HL-60 (cell line): ENCODE measurements at regions not wholly inside any gene's neighbourhood (a gene's known extent, or its start where the extent isn't known, plus 50 kb on each side); places are given as distances from the start of the nearest gene placed in this dataset.

Experiments used
- DNase-seq, 2 experiments: peaks; one replicate each; pipeline ENCODE4 v3.0.0-alpha.2; 2010 to 2020; ENCODE audit warnings: low read depth in 1 of 2, low spot score in 1 of 2
- H3K27ac ChIP-seq: fragments of 250-450 bp; sonication (Bioruptor Pico); replicated peaks from 2 replicates; pipeline ENCODE4 v1.5.1; 2020; ENCODE audit warnings: mild to moderate bottlenecking, moderate library complexity
- H3K27me3 ChIP-seq: fragments of 250-450 bp; sonication (Bioruptor Pico); 2 replicates; pipeline ENCODE4 v1.5.1; 2021; ENCODE audit warnings: mild to moderate bottlenecking, moderate library complexity; ENCODE audit not compliant: insufficient read depth, poor library complexity, severe bottlenecking
- H3K4me3 ChIP-seq: replicated peaks from 2 replicates; pipeline ENCODE4 v1.5.1; 2011; ENCODE audit warnings: mild to moderate bottlenecking, control low read depth, low read length; ENCODE audit not compliant: insufficient read depth
- GABPA ChIP-seq: IDR thresholded peaks from 2 replicates; pipeline ENCODE4 v1.6.1; 2012; ENCODE audit warnings: low read depth
- POLR2AphosphoS5 ChIP-seq: IDR thresholded peaks from 2 replicates; pipeline ENCODE4 v1.6.1; 2012; ENCODE audit warnings: low read depth
- SPI1 ChIP-seq: IDR thresholded peaks from 2 replicates; pipeline ENCODE4 v1.6.1; 2012; ENCODE audit warnings: low read depth, mild to moderate bottlenecking, borderline replicate concordance
- TF ChIP-seq, protein P1 (sequence below): IDR thresholded peaks from 2 replicates; pipeline ENCODE4 v1.6.1; 2012; ENCODE audit warnings: low read depth; ENCODE audit not compliant: insufficient replicate concordance
- TF ChIP-seq, protein P2 (sequence below): IDR thresholded peaks from one replicate; pipeline ENCODE4 v1.5.1; 2011; ENCODE audit warnings: low read length, control low read depth, inconsistent platforms; ENCODE audit not compliant: insufficient read depth

DNA sequence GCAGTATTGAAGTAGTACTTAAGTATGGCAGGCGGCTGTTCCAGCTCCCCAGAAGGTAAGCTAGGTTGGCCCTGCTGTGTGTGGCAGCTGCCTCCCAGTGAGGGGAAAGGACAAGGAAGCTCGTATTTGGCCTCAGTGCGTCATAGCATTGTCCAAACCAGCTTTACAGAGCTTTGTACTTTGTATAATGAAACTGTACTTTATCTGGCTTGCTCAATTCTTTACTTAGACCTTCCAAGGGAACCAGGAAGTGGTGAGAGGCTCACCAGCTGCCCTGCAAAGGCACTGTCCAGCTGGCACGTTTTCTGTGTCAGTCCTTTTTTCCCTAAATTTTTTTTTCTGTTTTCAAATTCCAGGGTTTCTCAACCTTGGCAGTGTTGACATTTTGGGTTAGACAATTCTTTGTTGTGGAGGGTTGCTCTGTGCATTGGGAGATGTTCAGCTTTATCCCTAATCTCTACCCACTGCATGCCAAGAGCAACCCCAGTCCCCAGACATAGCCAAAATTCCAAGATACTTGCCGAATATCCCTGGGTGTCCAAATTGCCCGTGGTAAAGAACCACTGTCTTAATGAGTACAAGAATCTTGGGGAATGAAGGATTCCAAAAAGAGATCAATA is 474.5 kb downstream of the LRRC70 start:
- Histone ChIP-seq H3K4me3 (no peak overlapping the region), H3K27me3 (no peaks in the 10 kb centered on the region), H3K27ac (no peak overlapping the region)
- TF ChIP-seq, protein P1, sequence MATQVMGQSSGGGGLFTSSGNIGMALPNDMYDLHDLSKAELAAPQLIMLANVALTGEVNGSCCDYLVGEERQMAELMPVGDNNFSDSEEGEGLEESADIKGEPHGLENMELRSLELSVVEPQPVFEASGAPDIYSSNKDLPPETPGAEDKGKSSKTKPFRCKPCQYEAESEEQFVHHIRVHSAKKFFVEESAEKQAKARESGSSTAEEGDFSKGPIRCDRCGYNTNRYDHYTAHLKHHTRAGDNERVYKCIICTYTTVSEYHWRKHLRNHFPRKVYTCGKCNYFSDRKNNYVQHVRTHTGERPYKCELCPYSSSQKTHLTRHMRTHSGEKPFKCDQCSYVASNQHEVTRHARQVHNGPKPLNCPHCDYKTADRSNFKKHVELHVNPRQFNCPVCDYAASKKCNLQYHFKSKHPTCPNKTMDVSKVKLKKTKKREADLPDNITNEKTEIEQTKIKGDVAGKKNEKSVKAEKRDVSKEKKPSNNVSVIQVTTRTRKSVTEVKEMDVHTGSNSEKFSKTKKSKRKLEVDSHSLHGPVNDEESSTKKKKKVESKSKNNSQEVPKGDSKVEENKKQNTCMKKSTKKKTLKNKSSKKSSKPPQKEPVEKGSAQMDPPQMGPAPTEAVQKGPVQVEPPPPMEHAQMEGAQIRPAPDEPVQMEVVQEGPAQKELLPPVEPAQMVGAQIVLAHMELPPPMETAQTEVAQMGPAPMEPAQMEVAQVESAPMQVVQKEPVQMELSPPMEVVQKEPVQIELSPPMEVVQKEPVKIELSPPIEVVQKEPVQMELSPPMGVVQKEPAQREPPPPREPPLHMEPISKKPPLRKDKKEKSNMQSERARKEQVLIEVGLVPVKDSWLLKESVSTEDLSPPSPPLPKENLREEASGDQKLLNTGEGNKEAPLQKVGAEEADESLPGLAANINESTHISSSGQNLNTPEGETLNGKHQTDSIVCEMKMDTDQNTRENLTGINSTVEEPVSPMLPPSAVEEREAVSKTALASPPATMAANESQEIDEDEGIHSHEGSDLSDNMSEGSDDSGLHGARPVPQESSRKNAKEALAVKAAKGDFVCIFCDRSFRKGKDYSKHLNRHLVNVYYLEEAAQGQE = no peak
- TF ChIP-seq SPI1 (no peak), POLR2AphosphoS5 (no peak), GABPA (no peak)
- TF ChIP-seq, protein P2, sequence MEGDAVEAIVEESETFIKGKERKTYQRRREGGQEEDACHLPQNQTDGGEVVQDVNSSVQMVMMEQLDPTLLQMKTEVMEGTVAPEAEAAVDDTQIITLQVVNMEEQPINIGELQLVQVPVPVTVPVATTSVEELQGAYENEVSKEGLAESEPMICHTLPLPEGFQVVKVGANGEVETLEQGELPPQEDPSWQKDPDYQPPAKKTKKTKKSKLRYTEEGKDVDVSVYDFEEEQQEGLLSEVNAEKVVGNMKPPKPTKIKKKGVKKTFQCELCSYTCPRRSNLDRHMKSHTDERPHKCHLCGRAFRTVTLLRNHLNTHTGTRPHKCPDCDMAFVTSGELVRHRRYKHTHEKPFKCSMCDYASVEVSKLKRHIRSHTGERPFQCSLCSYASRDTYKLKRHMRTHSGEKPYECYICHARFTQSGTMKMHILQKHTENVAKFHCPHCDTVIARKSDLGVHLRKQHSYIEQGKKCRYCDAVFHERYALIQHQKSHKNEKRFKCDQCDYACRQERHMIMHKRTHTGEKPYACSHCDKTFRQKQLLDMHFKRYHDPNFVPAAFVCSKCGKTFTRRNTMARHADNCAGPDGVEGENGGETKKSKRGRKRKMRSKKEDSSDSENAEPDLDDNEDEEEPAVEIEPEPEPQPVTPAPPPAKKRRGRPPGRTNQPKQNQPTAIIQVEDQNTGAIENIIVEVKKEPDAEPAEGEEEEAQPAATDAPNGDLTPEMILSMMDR = no peak
- no peak for DNase-seq

DNA sequence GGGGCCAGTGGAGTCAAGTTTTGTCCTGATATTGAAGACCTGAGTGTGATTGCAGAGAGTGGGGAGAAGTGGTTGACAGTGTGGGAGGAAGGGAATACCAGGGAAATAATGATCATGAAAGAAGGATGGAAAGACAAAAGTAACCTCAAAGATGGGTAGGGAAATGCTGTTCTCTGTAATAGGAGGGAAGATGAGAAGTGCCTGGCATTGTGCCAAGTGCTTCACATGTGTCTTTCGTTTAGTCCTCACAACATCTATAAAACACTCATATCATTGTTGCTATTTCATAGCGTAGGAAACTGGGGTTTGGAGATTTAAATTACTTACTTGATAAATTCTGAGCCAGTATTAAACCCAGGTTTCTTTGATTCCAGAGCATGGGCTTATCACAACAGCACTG is 472.3 kb downstream of the LRRC70 start:
- TF ChIP-seq, protein P1 = no peak
- no peak for TF ChIP-seq GABPA

GRCh38 chr5:63049935-63050334 is 471.3 kb downstream of the LRRC70 start:
- Histone ChIP-seq H3K27ac (no peak overlapping the region), H3K4me3 (no peak overlapping the region), H3K27me3 (no peaks in the 10 kb centered on the region)
- DNase-seq = no peak
- TF ChIP-seq, protein P1 = no peak
- TF ChIP-seq SPI1 = no peak
- TF ChIP-seq, protein P2 = no peak
- TF ChIP-seq POLR2AphosphoS5 = no peak
- TF ChIP-seq GABPA = no peak

More for the DNA sequence above, 472.3 kb downstream of the LRRC70 start:
- no peak for DNase-seq
- Histone ChIP-seq H3K27ac (no peak overlapping the region), H3K4me3 (no peak overlapping the region), H3K27me3 (no peaks in the 10 kb centered on the region)

DNA sequence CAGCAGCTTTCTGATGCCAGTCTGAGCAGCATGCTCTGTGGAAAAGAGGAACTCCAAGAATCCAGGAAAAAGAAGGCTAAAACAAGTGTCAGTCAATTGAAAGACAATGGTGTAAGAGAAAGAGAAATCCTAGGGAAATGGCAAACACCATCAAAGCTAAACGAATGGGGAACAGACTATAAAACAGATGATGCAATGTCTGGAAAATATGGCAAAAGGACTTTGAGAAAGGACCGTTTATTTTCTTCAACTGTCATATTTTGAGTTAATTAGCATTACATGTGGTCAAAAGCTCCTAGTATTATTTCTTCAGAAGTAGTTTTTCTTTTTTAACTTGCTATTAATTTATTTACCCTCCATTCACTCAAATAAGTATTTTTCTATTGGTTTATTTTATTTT is 465.2 kb downstream of the LRRC70 start:
- TF ChIP-seq POLR2AphosphoS5 (no peak), GABPA (no peak), SPI1 (no peak)
- TF ChIP-seq, protein P1 = no peak
- TF ChIP-seq, protein P2 = no peak
- no peak overlapping the region for H3K27ac ChIP-seq
- no peak overlapping the region for H3K4me3 ChIP-seq
- no peak for DNase-seq
- H3K27me3 ChIP-seq = no peaks in the 10 kb centered on the region
